ENCODE measurements at regions not wholly inside any gene's neighbourhood (a gene's known extent, or its start where the extent isn't known, plus 50 kb on each side); places are given as distances from the start of the nearest gene placed in this dataset.

DNA sequence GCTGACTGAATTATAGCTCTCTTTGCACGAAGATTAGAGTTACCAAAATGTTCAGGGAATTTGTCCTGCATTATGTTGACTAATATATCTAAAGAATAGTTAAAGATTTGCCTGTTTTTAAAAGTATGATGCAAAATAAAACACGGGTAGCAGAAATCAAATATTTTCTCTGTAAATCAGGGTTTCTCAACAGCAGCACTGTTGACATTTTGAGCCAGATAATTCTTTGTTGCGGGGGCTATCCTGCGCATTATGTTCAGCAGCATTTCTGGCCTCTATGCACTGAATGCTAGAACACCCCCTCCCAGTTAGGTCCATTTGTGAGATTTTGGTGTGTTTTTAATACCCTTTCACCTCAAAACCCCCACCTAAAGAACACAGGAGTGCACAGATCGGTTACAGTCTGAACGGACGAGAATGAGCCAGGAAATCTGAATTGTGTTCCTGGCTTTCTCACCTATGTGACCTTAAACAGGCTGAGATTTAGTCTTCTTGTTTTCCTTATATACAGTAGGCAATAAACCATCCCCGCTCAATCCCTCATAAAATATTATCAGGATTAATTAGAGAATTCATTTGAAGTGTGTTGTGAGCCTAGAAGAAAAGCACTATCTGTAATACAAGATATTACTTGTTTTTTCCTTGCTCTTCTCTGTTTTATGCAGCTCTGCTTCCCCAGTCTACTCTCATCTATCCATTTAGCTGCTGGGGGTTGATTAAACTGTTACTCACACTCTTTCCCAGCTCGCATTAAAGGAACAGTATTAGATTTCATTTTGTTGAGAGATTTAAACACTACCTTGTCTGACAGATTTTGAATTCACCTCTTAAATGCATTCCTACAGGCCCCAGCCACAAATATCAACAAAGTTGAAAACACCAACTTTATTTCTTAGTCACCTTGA is 247.5 kb upstream of the GOLIM4 start:
- DNase-seq = no peak

DNA sequence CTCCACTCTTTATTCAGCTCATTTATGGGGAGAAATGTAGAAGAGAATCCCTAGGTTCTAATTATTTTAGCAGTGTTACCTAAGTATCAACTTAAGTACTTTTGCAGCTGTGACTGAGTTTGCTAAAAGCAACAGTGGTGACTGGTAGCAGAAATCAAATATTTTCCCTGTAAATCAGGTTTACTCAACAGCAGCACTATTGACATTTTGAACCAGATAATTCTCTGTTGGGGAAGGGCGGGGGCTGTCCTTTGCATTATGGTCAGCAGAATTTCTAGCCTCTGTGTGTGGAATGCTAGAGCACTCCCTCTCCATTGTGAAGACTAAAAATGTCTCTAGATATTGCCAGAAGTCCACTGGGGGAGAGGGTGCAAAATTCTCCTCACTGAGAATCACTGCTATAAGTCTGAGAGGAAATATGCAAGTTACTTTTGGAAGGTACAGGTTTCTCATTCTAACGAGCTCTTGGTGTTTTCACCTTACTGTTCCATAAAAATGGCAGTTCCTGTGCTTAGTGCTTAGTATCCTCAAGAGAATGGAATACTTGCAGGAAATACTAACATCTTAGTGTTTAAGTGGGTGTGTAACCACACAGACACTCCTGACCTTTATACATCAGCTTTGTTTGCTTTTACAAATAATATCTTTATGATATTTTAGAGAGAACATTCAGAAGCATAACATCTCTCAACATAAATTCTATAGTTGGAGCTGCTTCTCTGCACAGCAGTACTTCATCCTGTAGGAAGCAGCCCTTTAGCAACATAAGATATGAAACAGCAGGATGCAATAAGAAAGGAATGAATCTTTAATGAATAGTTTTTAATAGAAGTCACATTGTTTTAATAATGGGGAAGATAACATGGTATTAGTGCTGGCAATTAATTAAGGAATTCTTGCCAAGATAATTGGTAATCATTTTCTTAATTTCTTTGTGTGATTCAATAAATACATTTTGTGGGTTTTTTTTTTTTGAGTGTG is 246.5 kb upstream of the GOLIM4 start:
- DNase-seq = no peak

GRCh38 chr3:168341192-168341815 is 245.6 kb upstream of the GOLIM4 start:
- DNase-seq = no peak

- DNase-seq = no peak
These were observed 242.4 kb upstream of the GOLIM4 start for GRCh38 chr3:168338161-168338560.

- no peak for DNase-seq
These were observed 240.6 kb upstream of the GOLIM4 start for GRCh38 chr3:168336276-168336675.

- DNase-seq = no peak
These were observed 237.7 kb upstream of the GOLIM4 start for GRCh38 chr3:168333410-168333935.

GRCh38 chr3:168331756-168332155 is 236.0 kb upstream of the GOLIM4 start:
- no peak for DNase-seq

- no peak for DNase-seq
These were observed 235.3 kb upstream of the GOLIM4 start for GRCh38 chr3:168330983-168331382.

DNA sequence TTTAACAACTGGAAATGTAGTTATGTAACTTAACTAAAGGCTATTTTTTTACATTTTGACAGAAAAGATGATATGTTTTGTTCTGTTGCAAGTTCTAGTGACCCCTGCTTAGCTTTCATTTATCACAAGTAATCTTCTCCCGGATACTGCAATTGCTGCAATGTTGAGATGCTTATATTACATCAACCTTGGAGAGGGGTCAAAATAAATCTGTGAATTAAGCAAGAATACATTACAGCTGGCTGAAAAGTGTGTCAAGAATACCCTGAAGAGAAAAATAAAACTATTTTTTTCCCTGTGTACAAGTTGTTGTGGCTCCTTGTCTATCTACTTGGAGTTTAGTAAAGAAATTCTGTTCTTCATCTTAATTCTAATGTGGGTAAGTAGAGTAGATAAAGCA is 232.1 kb upstream of the GOLIM4 start:
- DNase-seq = no peak

GRCh38 chr3:168325684-168326083 is 230.0 kb upstream of the GOLIM4 start:
- DNase-seq = no peak

GRCh38 chr3:168322941-168323340 is 227.2 kb upstream of the GOLIM4 start:
- no peak for DNase-seq

- DNase-seq = no peak
These were observed 218.4 kb upstream of the GOLIM4 start for GRCh38 chr3:168314166-168314565.

DNA sequence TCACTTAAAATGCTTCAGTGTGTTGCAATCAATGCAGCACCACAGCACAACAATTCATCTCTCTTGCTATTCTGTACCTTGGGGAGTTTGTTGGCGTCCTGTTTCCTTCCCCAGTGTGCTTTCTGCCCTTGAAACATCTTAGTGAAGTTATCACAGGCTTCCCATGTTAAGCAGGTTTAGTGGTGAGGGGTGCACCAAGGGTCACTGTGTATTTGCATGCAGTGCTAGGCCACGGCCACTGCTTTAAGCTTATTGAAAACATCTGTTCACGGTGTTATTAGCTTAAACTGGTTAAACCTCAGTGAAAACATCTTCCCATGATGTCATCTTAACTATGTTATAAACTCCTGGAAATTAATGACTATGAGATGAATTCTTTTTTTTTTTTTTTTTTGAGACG is 217.3 kb upstream of the GOLIM4 start:
- DNase-seq = no peak

- no peak for DNase-seq
These were observed 212.2 kb upstream of the GOLIM4 start for GRCh38 chr3:168307893-168308292.

GRCh38 chr3:168295027-168295426 is 199.3 kb upstream of the GOLIM4 start:
- no peak for DNase-seq

- no peak for DNase-seq
These were observed 196.6 kb upstream of the GOLIM4 start for GRCh38 chr3:168292296-168292695.

- DNase-seq = no peak
These were observed 193.8 kb upstream of the GOLIM4 start for GRCh38 chr3:168289471-168290008.

DNA sequence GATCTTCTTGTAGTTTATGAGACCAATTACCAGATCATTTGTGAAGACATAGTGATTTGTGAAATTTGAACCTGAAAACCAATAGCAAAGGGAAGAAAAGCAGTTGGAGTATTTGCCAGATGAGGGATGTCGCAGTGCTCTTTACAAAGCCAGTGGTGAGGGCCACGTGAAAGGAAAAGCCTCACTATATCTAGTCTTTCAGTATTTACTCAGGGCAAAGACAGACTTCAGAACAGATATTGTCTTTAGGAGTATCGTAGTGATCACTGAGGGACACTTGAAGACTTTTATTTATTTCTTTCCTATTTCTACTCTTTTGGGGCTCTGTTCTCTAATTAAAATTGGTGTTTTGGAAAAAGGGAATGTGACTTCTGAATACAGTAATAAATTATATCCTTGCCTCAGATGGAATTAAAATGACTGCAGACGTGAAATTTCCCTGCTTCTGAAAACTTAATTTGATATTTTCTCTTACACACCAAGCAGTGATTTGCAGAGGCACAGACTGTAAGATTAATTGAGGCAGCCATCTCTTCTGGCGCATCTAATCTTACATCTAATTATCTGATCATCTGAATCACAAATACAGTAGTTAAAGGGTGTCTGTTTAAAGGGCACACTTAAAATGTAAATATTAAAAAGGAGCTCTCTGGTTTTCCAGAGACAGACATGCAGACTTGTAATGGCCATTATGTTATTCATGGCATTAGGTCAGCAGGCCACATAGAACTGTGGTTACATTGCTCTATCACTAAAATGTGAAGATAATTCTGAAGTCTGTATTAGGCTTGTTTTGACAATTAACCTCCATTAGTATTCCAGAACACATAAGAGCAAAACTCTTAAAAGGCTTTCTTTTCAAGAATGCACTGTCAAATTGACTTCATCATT is 193.0 kb upstream of the GOLIM4 start:
- DNase-seq = no peak

DNA sequence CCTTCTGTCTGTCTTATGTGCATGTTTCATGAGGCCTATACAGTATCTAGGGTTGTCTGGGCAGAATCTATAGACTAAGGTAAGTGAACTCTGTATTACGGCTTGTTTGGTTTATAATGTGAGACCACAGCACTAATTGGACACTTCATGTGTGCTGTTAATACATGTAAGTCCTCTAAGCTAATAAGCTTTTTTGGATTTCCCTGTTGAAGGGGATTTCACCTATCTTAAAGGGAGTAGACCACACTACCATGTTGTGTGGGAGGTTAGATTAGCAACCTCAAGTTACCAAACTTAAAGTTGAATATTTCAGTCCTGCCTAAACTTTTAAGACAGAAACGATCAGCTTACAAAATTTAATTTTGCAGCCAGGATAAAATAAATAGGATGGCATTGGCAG is 189.8 kb upstream of the GOLIM4 start:
- no peak for DNase-seq

- no peak for DNase-seq
These were observed 189.0 kb upstream of the GOLIM4 start for GRCh38 chr3:168284728-168285127.

DNA sequence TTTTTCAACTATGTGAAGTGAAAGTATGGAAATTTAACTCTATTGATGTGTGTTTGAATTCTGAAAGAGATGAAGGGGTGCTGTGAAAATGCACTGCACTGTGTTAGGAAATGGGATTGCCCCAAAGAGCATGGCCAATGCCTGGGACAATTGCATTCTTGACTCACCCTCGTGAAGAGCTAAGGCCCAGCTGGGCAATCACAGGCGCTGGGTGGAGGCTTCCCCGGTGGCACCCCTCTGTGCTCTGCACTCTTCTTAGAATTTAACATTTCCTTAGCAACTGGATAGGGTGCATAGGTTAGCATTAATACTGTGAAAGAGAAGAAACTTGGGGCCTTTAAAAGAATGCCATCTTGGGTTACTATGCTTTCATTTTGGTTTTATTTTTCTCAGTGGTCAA is 179.9 kb upstream of the GOLIM4 start:
- no peak for DNase-seq

GRCh38 chr3:168273917-168274316 is 178.2 kb upstream of the GOLIM4 start:
- no peak for DNase-seq
